WTC11 (cell line): ENCODE measurements at regions not wholly inside any gene's neighbourhood (a gene's known extent, or its start where the extent isn't known, plus 50 kb on each side); places are given as distances from the start of the nearest gene placed in this dataset.

ENCODE experiments used
- CTCF ChIP-seq: fragments of 200-600 bp; IDR thresholded peaks from 2 replicates; pipeline ENCODE4 v1.8.0; 2022; ENCODE audit warnings: antibody characterized with exemption
- ETV6 ChIP-seq: sonication (generic); formaldehyde crosslinking; IDR thresholded peaks from 2 replicates; pipeline ENCODE4 v1.8.1; 2022; ENCODE audit warnings: mild to moderate bottlenecking, missing genetic modification reagents
- FOXJ3 ChIP-seq: sonication (generic); formaldehyde crosslinking; IDR thresholded peaks from 2 replicates; pipeline ENCODE4 v1.9.0; 2021; ENCODE audit warnings: missing genetic modification reagents, mild to moderate bottlenecking, borderline replicate concordance
- SP1 ChIP-seq: sonication (generic); formaldehyde crosslinking; conservative IDR thresholded peaks from 2 replicates; pipeline ENCODE4 v1.8.1; 2022; ENCODE audit warnings: missing genetic modification reagents
- ZMAT4 ChIP-seq: fragments of 250-450 bp; sonication (Bioruptor Pico); IDR thresholded peaks from 2 replicates; pipeline ENCODE4 v1.9.0; 2021; ENCODE audit warnings: mild to moderate bottlenecking
- TF ChIP-seq, protein P1 (sequence below): sonication (generic); formaldehyde crosslinking; IDR thresholded peaks from 2 replicates; pipeline ENCODE4 v1.8.1; 2023; ENCODE audit warnings: mild to moderate bottlenecking, missing genetic modification reagents, moderate library complexity

GRCh38 chr4:154047733-154048132 is 258.9 kb upstream of the SFRP2 start:
- TF ChIP-seq CTCF: no peak
- TF ChIP-seq ETV6 (CRISPR knock-in tag): no peak
- TF ChIP-seq, protein P1, sequence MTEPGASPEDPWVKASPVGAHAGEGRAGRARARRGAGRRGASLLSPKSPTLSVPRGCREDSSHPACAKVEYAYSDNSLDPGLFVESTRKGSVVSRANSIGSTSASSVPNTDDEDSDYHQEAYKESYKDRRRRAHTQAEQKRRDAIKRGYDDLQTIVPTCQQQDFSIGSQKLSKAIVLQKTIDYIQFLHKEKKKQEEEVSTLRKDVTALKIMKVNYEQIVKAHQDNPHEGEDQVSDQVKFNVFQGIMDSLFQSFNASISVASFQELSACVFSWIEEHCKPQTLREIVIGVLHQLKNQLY (CRISPR knock-in tag): no peak
- TF ChIP-seq ZMAT4 (CRISPR knock-in tag): no peak
- TF ChIP-seq SP1: no peak
- TF ChIP-seq FOXJ3 (CRISPR knock-in tag): no peak
